ENCODE measurements at regions not wholly inside any gene's neighbourhood (a gene's known extent, or its start where the extent isn't known, plus 50 kb on each side); places are given as distances from the start of the nearest gene placed in this dataset.

- DNase-seq (ENCODE audit: low read depth), result no peak
- TF ChIP-seq, protein P1, sequence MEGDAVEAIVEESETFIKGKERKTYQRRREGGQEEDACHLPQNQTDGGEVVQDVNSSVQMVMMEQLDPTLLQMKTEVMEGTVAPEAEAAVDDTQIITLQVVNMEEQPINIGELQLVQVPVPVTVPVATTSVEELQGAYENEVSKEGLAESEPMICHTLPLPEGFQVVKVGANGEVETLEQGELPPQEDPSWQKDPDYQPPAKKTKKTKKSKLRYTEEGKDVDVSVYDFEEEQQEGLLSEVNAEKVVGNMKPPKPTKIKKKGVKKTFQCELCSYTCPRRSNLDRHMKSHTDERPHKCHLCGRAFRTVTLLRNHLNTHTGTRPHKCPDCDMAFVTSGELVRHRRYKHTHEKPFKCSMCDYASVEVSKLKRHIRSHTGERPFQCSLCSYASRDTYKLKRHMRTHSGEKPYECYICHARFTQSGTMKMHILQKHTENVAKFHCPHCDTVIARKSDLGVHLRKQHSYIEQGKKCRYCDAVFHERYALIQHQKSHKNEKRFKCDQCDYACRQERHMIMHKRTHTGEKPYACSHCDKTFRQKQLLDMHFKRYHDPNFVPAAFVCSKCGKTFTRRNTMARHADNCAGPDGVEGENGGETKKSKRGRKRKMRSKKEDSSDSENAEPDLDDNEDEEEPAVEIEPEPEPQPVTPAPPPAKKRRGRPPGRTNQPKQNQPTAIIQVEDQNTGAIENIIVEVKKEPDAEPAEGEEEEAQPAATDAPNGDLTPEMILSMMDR (IDR thresholded peaks at IDR 0.05; ENCODE audit: insufficient read depth, low read length), result no peak
- no peak overlapping the region for H3K4me3 ChIP-seq (ENCODE audit: low read depth, low read length)
Measured at GRCh38 chr15:47493357-47494247, 223.7 kb upstream of the SEMA6D start.

- TF ChIP-seq, protein P1 (IDR thresholded peaks at IDR 0.05; ENCODE audit: insufficient read depth, low read length), result peak; percentile 29
- no peak for DNase-seq (ENCODE audit: low read depth)
- no peak overlapping the region for H3K4me3 ChIP-seq (ENCODE audit: low read depth, low read length)
Measured at GRCh38 chr15:47496343-47497185, 220.7 kb upstream of the SEMA6D start.

GRCh38 chr15:47500842-47501241 is 216.5 kb upstream of the SEMA6D start:
- H3K4me3 ChIP-seq (ENCODE audit: low read depth, low read length), result no peak overlapping the region
- TF ChIP-seq, protein P1 (IDR thresholded peaks at IDR 0.05; ENCODE audit: insufficient read depth, low read length), result no peak
- no peak for DNase-seq (ENCODE audit: low read depth)

GRCh38 chr15:47502041-47502440 is 215.3 kb upstream of the SEMA6D start:
- no peak overlapping the region for H3K4me3 ChIP-seq (ENCODE audit: low read depth, low read length)
- TF ChIP-seq, protein P1 (IDR thresholded peaks at IDR 0.05; ENCODE audit: insufficient read depth, low read length), result no peak
- DNase-seq (ENCODE audit: low read depth), result no peak

DNA sequence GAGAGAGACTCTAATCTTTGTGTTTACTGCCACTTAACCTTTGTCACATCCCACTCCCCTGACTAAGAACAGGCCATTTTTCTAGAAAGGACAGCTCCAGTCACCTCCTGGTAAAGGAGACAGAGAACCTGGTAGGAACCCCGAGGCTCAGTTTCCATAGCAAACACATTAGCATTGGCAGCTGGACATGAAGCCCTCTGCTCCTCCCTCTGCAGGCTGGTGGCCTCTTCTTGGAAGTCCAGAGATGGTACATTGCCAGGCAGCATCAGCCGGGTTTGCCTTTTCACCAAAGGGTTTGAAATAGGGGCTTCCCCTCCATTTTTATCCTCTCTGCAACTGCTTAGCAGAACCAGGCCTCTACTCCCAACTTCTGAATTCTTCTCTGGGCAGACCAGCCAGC is 213.4 kb upstream of the SEMA6D start:
- TF ChIP-seq, protein P1 (IDR thresholded peaks at IDR 0.05; ENCODE audit: insufficient read depth, low read length), result no peak
- H3K4me3 ChIP-seq (ENCODE audit: low read depth, low read length), result no peak overlapping the region
- no peak for DNase-seq (ENCODE audit: low read depth)

DNA sequence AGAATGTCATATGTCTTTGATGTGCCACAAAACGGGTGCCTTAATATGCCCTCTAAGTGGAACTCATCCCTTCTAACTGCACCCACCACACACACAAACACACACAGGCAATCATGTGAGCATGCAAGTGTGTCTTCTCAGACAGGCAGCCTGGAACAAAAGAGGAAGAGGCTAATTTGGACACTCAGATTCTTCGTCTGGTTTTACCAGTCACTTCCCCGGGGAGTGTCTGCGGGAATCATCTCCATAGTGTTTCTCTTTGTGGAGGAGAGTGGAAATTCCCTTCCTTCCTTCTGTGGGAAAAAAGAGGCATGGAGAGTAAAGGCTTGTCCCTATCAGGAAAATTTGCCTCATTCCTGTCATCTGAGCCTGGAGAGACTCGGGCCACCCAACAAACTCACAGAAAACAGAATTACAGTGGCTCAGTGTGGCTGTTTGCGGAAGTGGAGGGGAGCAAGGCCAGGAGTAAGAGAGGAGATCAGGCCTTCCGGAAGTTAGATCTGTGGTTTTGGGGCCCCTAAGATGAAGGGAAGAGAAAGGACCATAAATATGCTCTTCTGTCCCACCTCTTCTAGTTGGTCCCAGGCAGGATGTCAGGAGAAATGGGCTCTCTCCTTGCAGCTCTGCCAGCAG is 212.6 kb upstream of the SEMA6D start:
- DNase-seq (ENCODE audit: low read depth), result no peak
- H3K4me3 ChIP-seq (ENCODE audit: low read depth, low read length), result no peak overlapping the region
- TF ChIP-seq, protein P1 (IDR thresholded peaks at IDR 0.05; ENCODE audit: insufficient read depth, low read length), result no peak

Data from fibroblast of the aortic adventitia (primary cell).